ENCODE measurements at regions not wholly inside any gene's neighbourhood (a gene's known extent, or its start where the extent isn't known, plus 50 kb on each side); places are given as distances from the start of the nearest gene placed in this dataset.
A peak's percentile ranks its signal among the peaks of the same experiment; 100 is the strongest.

- DNase-seq: no peak
Measured at GRCh38 chr2:196449083-196449482, 190.4 kb upstream of the CCDC150 start.

DNA sequence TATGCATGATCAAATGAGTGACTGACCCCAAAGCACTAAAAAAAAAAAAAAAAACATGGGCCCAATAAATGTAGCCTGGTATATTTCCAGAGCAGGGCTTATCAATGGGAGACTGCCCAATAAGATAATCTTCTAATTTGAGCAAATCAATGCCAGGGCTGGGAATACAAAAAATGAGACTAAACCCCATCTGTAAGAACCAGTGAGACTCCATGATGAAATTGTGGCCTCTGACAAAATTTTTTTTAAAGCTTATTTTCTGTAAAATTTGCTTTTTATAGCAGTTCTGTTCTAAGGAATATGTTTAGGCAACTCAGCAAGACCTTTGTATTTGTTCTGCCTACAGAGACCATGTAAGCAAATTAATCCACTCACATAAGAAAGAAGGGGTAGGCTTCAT, 186.8 kb upstream of the CCDC150 start:
- no peak for DNase-seq

GRCh38 chr2:196453613-196454047, 185.9 kb upstream of the CCDC150 start:
- peak; percentile 27 for DNase-seq

DNA sequence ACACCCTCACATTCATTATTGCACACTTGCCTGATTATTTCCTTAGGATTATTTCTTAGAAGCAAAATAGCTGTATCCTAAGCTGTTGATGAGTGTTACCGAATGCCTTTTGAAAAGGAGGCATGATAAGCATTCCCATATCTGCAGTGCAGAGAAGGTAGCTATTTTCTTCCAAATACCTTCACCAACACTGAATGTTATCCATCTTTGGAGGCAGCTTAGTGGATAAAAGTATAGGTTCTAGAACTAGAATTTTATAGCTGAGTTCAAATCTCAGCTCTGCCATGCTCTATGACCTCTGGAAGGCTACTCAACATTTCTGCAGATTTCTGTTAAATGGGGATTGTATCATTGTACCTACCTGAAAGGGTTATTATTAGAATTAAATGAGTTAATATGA, 185.0 kb upstream of the CCDC150 start:
- no peak for DNase-seq

- DNase-seq: no peak
Measured at GRCh38 chr2:196459539-196459938, 180.0 kb upstream of the CCDC150 start.

DNA sequence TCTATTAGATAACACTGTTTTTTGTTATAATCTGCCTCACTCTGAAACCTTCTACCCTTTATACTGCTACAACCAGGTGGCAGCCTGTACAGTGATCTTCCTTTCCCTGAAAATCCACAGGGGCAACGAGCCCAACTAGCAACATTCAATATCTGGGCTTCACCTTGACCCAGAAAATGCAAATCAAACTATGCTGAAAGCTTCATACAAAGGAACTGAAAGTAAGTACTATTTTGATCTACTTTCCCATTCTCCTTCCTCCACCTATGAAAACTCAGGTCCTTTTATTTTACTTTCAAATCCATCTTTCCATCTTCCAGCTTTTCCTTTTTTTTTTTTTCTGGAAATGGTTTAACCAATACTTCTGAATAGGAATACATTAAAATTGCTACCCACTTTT, 175.8 kb upstream of the CCDC150 start:
- DNase-seq: no peak

GRCh38 chr2:196464311-196464710, 175.2 kb upstream of the CCDC150 start:
- DNase-seq: no peak

GRCh38 chr2:196466581-196466980, 172.9 kb upstream of the CCDC150 start:
- DNase-seq: no peak

- DNase-seq: no peak
Measured at GRCh38 chr2:196468394-196468793, 171.1 kb upstream of the CCDC150 start.

- no peak for DNase-seq
Measured at GRCh38 chr2:196473617-196474016, 165.9 kb upstream of the CCDC150 start.

DNA sequence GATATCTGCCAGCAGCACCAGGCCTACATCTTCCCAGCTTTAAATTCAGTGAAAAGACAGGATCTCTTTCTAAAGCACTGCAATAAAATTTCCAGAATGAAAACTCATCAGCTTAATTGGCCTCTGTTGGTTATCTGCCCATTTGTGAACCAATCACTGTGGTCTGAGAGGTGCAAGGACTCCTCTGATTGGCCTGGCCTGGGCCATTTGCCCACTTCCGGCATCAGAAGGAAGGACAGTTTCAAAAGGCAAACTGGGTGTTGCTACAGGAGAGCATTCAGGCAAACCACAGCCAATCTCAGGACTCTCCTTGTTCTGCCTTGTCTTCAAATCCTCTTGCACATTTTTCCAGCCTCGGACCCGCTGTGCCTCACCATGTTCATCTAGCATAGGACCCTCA, 163.9 kb upstream of the CCDC150 start:
- DNase-seq: no peak

GRCh38 chr2:196478588-196478987, 160.9 kb upstream of the CCDC150 start:
- no peak for DNase-seq

GRCh38 chr2:196479350-196479749, 160.2 kb upstream of the CCDC150 start:
- DNase-seq: no peak

- no peak for DNase-seq
Measured at GRCh38 chr2:196480653-196481323, 158.7 kb upstream of the CCDC150 start.

GRCh38 chr2:196481324-196481697, 158.2 kb upstream of the CCDC150 start:
- no peak for DNase-seq

DNA sequence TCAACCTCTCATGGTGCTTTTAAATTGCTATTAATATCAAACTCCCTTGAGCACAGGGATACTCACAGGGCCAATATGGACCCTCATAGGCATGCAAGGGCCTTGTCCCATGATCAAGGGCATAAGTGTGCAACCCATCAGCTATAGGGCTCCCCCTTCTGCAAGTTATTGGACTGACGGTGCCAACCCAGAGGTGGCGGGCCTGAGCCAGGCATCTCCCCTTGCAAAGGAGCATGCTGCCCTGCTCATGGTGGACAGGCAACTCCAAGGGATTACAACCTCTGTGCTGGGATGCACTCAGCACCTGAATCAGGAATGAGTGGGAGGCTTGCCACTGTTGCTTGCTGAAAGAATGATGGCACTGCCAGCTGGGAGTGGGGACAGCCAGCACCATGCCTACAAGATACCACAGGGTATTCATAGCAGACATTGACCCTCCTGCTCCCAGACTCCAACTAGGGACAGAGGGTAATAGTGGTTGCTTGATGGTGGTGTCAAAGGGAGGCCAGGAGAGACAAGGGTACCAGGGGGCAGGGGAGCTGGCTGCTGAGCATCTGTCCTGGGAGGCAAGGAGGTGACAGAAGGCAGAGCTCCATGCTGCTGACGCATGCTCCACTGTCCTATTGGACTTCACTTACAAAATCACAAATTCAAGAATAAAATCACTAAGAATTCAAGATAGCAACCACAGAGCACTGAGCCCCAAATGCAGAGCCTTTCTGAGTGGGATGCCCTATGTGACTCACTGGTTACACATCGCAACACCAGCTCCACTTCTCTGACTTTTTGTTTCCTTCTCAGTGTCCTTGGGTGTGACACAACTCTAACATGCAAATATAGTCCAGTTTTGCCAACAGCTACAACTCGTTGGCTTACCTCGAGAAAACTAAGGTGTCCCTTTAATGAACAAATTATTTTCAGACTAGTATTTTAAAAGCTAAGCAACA, 157.1 kb upstream of the CCDC150 start:
- DNase-seq: no peak

GRCh38 chr2:196486146-196486545, 153.4 kb upstream of the CCDC150 start:
- no peak for DNase-seq

DNA sequence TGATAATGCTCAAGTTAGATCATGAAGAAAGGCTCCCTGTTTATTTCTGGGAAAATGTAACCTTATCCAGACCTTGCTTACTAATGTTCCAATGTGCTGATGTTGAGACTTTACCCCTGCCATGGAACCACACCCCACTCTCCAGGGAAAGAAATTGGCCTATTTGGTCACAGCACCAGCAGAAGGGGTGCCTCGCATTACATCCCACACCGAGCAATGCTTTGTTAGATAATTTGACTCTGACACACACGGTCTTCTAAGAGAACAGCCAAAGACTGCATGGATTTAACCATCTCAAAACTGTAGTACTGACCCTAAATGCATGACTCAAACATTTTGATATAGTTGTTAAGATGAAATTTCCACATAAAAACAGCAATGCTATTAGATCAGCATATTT, 152.1 kb upstream of the CCDC150 start:
- no peak for DNase-seq

DNA sequence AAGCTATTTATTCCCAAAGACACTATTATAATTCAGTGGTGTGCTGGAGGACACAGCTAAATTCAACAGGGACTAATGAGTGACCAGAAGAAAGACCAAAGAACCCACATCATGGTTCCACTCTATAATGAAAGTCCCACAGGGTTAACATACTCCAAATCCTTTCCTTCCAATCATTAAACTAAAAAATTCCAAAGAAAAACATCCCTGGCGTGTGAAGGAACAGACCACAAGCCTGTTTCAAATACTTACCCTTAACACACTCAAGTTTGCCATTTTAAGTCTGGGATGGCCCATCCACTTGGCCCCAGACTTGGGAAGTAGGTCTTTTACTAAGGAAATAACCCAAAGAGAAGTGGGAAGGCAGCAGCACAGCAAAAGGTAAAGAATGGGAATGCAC, 150.1 kb upstream of the CCDC150 start:
- no peak for DNase-seq

DNA sequence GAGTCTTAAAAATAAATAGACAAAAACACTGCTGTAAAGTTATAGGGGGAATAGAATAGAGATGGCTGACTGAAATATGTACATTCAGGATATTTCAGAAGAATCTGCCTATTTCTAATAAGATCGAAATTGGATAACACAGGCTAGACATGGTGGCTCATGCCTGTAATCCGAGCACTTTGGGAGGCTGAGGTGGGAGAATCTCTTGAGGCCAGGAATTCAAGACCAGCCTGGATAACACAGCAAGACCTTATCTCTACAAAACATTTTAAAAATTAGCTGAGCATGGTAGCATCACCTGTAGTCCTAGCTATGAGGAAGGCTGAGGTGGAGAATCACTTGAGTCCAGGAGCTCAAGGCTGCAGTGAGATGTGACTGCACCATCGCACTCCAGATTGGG, 146.6 kb upstream of the CCDC150 start:
- no peak for DNase-seq

- no peak for DNase-seq
Measured at GRCh38 chr2:196498962-196499361, 140.6 kb upstream of the CCDC150 start.

DNA sequence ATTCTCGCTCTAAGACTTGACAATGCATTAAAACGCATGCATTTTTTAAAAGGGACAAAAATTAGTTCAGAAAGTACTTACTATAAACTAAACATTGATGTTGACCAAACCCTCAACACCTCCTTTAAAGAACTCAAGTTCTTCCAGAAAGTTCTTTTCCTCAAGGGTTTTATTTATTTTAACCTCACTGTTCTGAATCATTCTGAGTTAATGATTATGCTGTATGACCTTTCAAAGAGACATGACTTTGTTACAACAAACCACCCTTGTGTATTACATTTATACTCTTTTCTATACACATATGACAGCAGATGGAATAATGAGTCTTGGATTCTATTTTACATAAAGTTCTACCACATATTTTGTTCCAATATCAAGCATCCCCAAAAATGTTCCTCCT, 139.8 kb upstream of the CCDC150 start:
- no peak for DNase-seq

- DNase-seq: no peak
Measured at GRCh38 chr2:196500686-196501431, 138.7 kb upstream of the CCDC150 start.

DNA sequence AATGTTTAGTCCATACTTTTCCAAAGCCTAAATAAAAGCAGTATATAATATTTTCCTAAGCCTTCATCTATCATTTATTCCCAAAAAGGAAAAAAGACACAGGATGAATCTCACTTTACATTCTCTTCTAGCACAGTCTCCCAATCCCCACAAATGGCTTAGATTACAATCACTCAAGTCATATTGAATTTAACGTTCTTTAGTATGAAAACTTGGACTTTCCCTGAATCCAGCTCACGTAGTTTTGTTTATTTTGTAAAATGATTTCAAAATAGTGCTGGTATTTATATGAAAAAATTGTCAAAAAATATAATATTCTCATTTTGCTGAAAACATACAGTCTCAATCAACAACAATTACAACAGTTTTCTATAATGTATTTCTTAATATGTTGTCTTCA, 137.7 kb upstream of the CCDC150 start:
- no peak for DNase-seq

Measured in activated CD8-positive, alpha-beta memory T cell treated with anti-CD3 and anti-CD28 coated beads, Interleukin-2, amount 50 U/mL, for 4 hours (primary cell).